B cell (primary cell): ENCODE measurements at regions not wholly inside any gene's neighbourhood (a gene's known extent, or its start where the extent isn't known, plus 50 kb on each side); places are given as distances from the start of the nearest gene placed in this dataset.

ENCODE experiments used
- CTCF ChIP-seq: fragments of 200-600 bp; IDR thresholded peaks from one replicate; pipeline ENCODE4 v1.8.0; 2022; ENCODE audit warnings: antibody characterized with exemption, mild to moderate bottlenecking
- EZH2 ChIP-seq: IDR thresholded peaks from 2 replicates; pipeline ENCODE4 v1.6.1; 2012; ENCODE audit warnings: borderline replicate concordance, low read depth, mild to moderate bottlenecking, moderate library complexity, low read length; ENCODE audit not compliant: insufficient read depth, poor library complexity, severe bottlenecking

GRCh38 chr12:93244514-93245077, 133.1 kb upstream of the NUDT4 start:
- no peak for TF ChIP-seq CTCF
- TF ChIP-seq EZH2: no peak
